ENCODE measurements at regions not wholly inside any gene's neighbourhood (a gene's known extent, or its start where the extent isn't known, plus 50 kb on each side); places are given as distances from the start of the nearest gene placed in this dataset.
"Not testable (repeated sequence)": the region's sequence is repeated elsewhere in the genome, so short reads cannot be mapped to it uniquely, and the experiment has no call there.

DNA sequence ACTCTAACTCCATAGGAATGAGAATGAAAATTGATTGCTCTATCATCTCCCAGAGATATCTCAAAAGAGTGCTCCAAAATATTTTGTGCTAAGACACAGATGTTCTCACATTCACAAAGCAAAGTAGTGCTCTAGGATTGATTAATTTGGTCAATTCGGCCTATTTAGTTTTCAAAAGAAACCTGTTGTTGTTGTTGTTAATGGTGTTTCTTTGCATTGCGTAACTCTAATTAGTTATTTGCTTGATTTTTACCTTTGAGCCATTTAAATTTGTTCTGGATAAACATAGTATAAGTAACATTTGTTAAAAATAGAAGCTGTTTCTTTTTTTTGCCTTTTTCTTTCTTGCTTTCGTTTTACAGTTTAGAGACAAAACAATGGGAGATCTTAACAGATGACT is 382.5 kb downstream of the CAAP1 start:
- Mint-ChIP-seq H3K4me3 (no peak overlapping the region), H3K9me3 (peaks cover 0 to 14% (median 3%) of the 10 kb centered on the region in 7 donors), H3K4me1 (no peaks in the 10 kb centered on the region), H3K27ac (no peak overlapping the region), H3K27me3 (no peaks in the 10 kb centered on the region), H3K36me3 (no peaks in the 10 kb centered on the region)
- DNase-seq (no peak), ATAC-seq (ENCODE audit: low read depth in 2 of 2) (no peak)
- no peaks in the 10 kb centered on the region for H3K36me3 ChIP-seq (ENCODE audit: control insufficient read depth, insufficient read depth, low read length)
- H3K4me3 ChIP-seq (ENCODE audit: low read depth, low read length), result no peak overlapping the region
- H3K4me1 ChIP-seq (ENCODE audit: control insufficient read depth, insufficient read depth, low read length, poor library complexity, severe bottlenecking), result no peaks in the 10 kb centered on the region
- no peaks in the 10 kb centered on the region for H3K9me3 ChIP-seq (ENCODE audit: control insufficient read depth in 2 of 2, low read length in 2 of 2)
- H3K27ac ChIP-seq (ENCODE audit: insufficient read depth, low read length, poor library complexity, severe bottlenecking), result no peak overlapping the region
- H3K27me3 ChIP-seq (ENCODE audit: control insufficient read depth, insufficient read depth, low read length), result no peaks in the 10 kb centered on the region

DNA sequence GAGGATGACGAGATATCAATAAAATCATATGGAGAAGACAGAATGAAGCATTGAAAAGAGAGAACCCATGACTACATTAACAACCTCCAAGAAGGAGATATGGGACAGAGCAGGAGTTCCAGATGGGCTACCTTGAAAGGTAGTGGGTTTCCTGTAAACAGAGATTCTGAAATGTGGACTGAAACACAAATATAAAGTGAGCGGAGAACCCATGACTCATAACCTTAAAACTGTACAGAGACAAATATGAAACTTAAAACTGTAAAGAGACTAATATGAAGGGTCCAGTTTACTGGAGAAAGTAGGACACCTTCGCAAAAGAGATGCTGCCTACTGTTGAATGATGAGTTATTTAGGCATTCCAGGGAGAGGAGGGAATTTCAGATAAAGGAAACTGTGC is 383.7 kb downstream of the CAAP1 start:
- DNase-seq, result no peak
- no peaks in the 10 kb centered on the region for H3K27me3 Mint-ChIP-seq
- no peaks in the 10 kb centered on the region for H3K9me3 ChIP-seq (ENCODE audit: control insufficient read depth in 2 of 2, low read length in 2 of 2)
- H3K4me3 ChIP-seq (ENCODE audit: low read depth, low read length), result no peak overlapping the region
- no peaks in the 10 kb centered on the region for H3K4me1 ChIP-seq (ENCODE audit: control insufficient read depth, insufficient read depth, low read length, poor library complexity, severe bottlenecking)
- no peak for ATAC-seq (ENCODE audit: low read depth in 2 of 2)
- peaks cover 0 to 13% (median 3%) of the 10 kb centered on the region in 7 donors for H3K9me3 Mint-ChIP-seq
- H3K27me3 ChIP-seq (ENCODE audit: control insufficient read depth, insufficient read depth, low read length), result no peaks in the 10 kb centered on the region
- no peaks in the 10 kb centered on the region for H3K36me3 Mint-ChIP-seq
- no peak overlapping the region for H3K27ac Mint-ChIP-seq
- no peaks in the 10 kb centered on the region for H3K4me1 Mint-ChIP-seq
- no peak overlapping the region for H3K27ac ChIP-seq (ENCODE audit: insufficient read depth, low read length, poor library complexity, severe bottlenecking)
- no peaks in the 10 kb centered on the region for H3K36me3 ChIP-seq (ENCODE audit: control insufficient read depth, insufficient read depth, low read length)
- H3K4me3 Mint-ChIP-seq, result no peak overlapping the region

DNA sequence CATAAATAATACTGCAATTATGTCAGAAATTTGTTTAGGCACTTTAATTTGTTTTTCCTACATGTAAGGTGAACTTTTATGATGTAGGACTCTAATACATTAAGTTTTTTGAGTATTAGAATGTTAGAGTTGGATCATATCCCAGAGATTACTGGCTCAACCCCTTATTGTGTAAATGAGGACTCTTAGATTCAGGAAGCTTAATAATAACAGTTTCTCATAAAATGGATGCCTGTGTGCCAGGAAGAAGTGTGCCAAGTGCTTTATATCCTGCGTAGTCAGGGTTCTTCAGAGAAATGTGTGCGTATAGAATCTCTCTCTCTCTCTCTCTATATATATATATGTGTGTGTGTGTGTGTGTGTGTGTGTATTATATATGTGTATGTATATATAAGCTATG is 388.5 kb downstream of the CAAP1 start:
- Histone ChIP-seq H3K27me3 (ENCODE audit: control insufficient read depth, insufficient read depth, low read length) (no peaks in the 10 kb centered on the region), H3K36me3 (ENCODE audit: control insufficient read depth, insufficient read depth, low read length) (no peaks in the 10 kb centered on the region), H3K9me3 (ENCODE audit: control insufficient read depth in 2 of 2, low read length in 2 of 2) (no peaks in the 10 kb centered on the region), H3K27ac (ENCODE audit: insufficient read depth, low read length, poor library complexity, severe bottlenecking) (no peak overlapping the region), H3K4me1 (ENCODE audit: control insufficient read depth, insufficient read depth, low read length, poor library complexity, severe bottlenecking) (no peaks in the 10 kb centered on the region), H3K4me3 (ENCODE audit: low read depth, low read length) (no peak overlapping the region)
- Mint-ChIP-seq H3K4me3 (no peak overlapping the region), H3K9me3 (peaks cover 0 to 13% (median 2%) of the 10 kb centered on the region in 7 donors), H3K27ac (no peak overlapping the region), H3K27me3 (no peaks in the 10 kb centered on the region), H3K4me1 (no peaks in the 10 kb centered on the region), H3K36me3 (no peaks in the 10 kb centered on the region)
- no peak for ATAC-seq (ENCODE audit: low read depth in 2 of 2)
- DNase-seq, result no peak

GRCh38 chr9:26502311-26502710 is 390.3 kb downstream of the CAAP1 start:
- Histone ChIP-seq H3K27ac (ENCODE audit: insufficient read depth, low read length, poor library complexity, severe bottlenecking) (no peak overlapping the region), H3K9me3 (ENCODE audit: control insufficient read depth in 2 of 2, low read length in 2 of 2) (no peaks in the 10 kb centered on the region), H3K4me3 (ENCODE audit: low read depth, low read length) (no peak overlapping the region), H3K27me3 (ENCODE audit: control insufficient read depth, insufficient read depth, low read length) (no peaks in the 10 kb centered on the region), H3K4me1 (ENCODE audit: control insufficient read depth, insufficient read depth, low read length, poor library complexity, severe bottlenecking) (no peaks in the 10 kb centered on the region), H3K36me3 (ENCODE audit: control insufficient read depth, insufficient read depth, low read length) (no peaks in the 10 kb centered on the region)
- H3K36me3 Mint-ChIP-seq, result no peaks in the 10 kb centered on the region
- no peak for DNase-seq
- H3K9me3 Mint-ChIP-seq, result peaks cover 1 to 19% (median 5%) of the 10 kb centered on the region in 7 donors
- H3K4me1 Mint-ChIP-seq, result no peaks in the 10 kb centered on the region
- ATAC-seq (ENCODE audit: low read depth in 2 of 2), result no peak
- no peak overlapping the region for H3K4me3 Mint-ChIP-seq
- no peaks in the 10 kb centered on the region for H3K27me3 Mint-ChIP-seq
- no peak overlapping the region for H3K27ac Mint-ChIP-seq

GRCh38 chr9:26500471-26500870 is 392.1 kb downstream of the CAAP1 start:
- H3K9me3 Mint-ChIP-seq, result peaks cover 1 to 17% (median 5%) of the 10 kb centered on the region in 7 donors
- no peak overlapping the region for H3K4me3 Mint-ChIP-seq
- H3K4me3 ChIP-seq (ENCODE audit: low read depth, low read length), result no peak overlapping the region
- DNase-seq (no peak), ATAC-seq (ENCODE audit: low read depth in 2 of 2) (no peak)
- H3K4me1 Mint-ChIP-seq, result no peaks in the 10 kb centered on the region
- no peaks in the 10 kb centered on the region for H3K27me3 Mint-ChIP-seq
- no peaks in the 10 kb centered on the region for H3K27me3 ChIP-seq (ENCODE audit: control insufficient read depth, insufficient read depth, low read length)
- H3K36me3 Mint-ChIP-seq, result no peaks in the 10 kb centered on the region
- no peaks in the 10 kb centered on the region for H3K4me1 ChIP-seq (ENCODE audit: control insufficient read depth, insufficient read depth, low read length, poor library complexity, severe bottlenecking)
- H3K27ac ChIP-seq (ENCODE audit: insufficient read depth, low read length, poor library complexity, severe bottlenecking), result no peak overlapping the region
- no peaks in the 10 kb centered on the region for H3K9me3 ChIP-seq (ENCODE audit: control insufficient read depth in 2 of 2, low read length in 2 of 2)
- H3K27ac Mint-ChIP-seq, result no peak overlapping the region
- no peaks in the 10 kb centered on the region for H3K36me3 ChIP-seq (ENCODE audit: control insufficient read depth, insufficient read depth, low read length)

DNA sequence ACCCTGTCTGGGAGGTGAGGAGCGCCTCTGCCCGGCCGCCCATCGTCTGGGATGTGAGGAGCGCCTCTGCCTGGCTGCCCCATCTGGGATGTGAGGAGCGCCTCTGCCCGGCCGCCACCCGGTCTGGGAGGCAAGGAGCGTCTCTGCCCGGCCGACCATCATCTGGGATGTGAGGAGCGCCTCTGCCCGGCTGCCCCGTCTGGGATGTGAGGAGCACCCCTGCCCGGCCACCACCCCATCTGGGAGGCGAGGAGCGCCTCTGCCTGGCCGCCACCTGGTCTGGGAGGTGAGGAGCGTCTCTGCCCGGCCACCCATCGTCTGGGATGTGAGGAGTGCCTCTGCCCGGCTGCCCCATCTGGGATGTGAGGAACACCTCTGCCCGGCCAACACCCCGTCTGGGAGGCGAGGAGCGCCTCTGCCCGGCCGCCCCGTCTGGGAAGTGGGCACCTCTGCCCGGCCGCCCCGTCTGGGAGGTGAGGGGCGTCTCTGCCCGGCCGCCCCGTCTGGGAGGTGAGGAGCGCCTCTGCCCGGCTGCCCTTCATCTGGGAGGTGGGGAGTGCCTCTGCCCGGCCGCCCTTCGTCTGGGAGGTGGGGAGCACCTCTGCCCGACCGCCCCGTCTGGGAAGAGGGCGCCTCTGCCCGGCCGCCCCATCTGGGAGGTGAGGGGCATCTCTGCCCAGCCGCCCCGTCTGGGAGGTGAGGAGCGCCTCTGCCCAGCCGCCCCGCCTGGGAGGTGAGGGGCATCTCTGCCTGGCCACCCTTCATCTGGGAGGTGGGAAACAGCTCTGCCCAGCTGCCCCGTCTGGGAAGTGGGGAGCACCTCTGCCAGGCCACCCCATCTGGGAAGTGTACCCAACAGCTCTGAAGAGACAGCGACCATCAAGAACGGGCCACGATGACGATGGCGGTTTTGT is 399.7 kb downstream of the CAAP1 start:
- not testable (repeated sequence) for H3K27ac Mint-ChIP-seq; ATAC-seq (ENCODE audit: low read depth in 2 of 2)
- peaks cover 0 to 12% (median 3%) of the 10 kb centered on the region in 7 donors for H3K9me3 Mint-ChIP-seq

DNA sequence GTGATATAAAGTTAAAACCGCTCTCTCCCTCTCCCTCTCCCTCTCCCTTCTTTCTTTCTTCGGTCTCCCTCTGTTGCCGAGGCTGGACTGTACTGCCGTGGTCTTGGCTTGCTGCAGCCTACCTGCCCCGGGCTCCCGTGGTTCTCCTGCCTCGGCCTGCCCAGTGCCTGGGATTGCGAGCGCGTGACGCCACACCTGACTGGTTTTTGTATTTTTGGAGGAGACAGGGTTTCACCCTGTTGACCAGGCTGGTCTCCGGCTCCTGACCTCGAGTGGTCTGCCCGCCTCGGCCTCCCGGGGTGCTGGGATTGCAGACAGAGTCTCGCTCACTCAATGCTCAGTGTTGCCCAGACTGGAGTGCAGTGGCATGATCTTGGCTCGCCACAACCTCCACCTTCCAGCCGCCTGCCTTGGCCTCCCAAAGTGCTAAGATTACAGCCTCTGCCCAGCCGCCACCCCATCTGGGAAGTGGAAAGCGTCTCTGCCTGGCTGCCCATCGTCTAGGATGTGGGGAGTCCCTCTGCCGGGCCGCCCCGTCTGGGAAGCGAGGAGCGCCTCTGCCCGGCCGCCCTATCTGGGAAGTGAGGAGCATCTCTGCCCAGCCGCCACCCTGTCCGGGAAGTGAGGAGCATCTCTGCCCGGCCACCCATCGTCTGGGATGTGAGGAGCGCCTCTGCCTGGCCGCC is 400.5 kb downstream of the CAAP1 start:
- H3K4me3 ChIP-seq (ENCODE audit: low read depth, low read length); ATAC-seq (ENCODE audit: low read depth in 2 of 2); H3K4me1 Mint-ChIP-seq; DNase-seq; H3K9me3 ChIP-seq (ENCODE audit: control insufficient read depth in 2 of 2, low read length in 2 of 2); H3K27me3 Mint-ChIP-seq; H3K27ac ChIP-seq (ENCODE audit: insufficient read depth, low read length, poor library complexity, severe bottlenecking); H3K36me3 Mint-ChIP-seq; H3K4me1 ChIP-seq (ENCODE audit: control insufficient read depth, insufficient read depth, low read length, poor library complexity, severe bottlenecking); H3K36me3 ChIP-seq (ENCODE audit: control insufficient read depth, insufficient read depth, low read length); H3K27ac Mint-ChIP-seq; H3K27me3 ChIP-seq (ENCODE audit: control insufficient read depth, insufficient read depth, low read length); H3K4me3 Mint-ChIP-seq: not testable (repeated sequence)
- peaks cover 0 to 12% (median 3%) of the 10 kb centered on the region in 7 donors for H3K9me3 Mint-ChIP-seq

More for the DNA sequence above, 399.7 kb downstream of the CAAP1 start:
- not testable (repeated sequence) for H3K9me3 ChIP-seq (ENCODE audit: control insufficient read depth in 2 of 2, low read length in 2 of 2); H3K27ac ChIP-seq (ENCODE audit: insufficient read depth, low read length, poor library complexity, severe bottlenecking); H3K4me1 ChIP-seq (ENCODE audit: control insufficient read depth, insufficient read depth, low read length, poor library complexity, severe bottlenecking); H3K27me3 Mint-ChIP-seq; H3K4me3 ChIP-seq (ENCODE audit: low read depth, low read length); H3K4me1 Mint-ChIP-seq; H3K27me3 ChIP-seq (ENCODE audit: control insufficient read depth, insufficient read depth, low read length); DNase-seq; H3K36me3 ChIP-seq (ENCODE audit: control insufficient read depth, insufficient read depth, low read length); H3K4me3 Mint-ChIP-seq; H3K36me3 Mint-ChIP-seq
